ENCODE measurements at regions not wholly inside any gene's neighbourhood (a gene's known extent, or its start where the extent isn't known, plus 50 kb on each side); places are given as distances from the start of the nearest gene placed in this dataset.
A peak's percentile ranks its signal among the peaks of the same experiment; 100 is the strongest.

DNA sequence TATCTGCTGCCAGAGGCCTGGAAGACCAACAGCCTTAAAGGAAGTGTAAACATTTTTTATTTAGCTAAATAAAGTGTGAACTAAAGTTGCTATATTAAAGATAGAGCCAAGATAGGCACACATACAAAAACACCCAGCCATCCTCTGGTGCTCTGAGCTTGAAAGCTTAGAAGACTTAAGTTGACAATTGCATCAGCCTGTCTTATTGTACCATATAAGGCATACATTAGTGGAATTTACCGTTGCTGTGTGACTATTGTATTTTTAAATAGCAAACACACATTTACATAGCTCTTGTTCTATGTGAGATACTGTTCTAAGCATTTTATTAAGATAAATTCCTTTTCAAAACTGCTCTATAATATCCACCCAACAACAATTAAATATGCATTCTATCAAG is 736.6 kb upstream of the ZEB2 start:
- no peak for DNase-seq

- no peak for DNase-seq
Measured at GRCh38 chr2:145254291-145254690, 734.4 kb upstream of the ZEB2 start.

DNA sequence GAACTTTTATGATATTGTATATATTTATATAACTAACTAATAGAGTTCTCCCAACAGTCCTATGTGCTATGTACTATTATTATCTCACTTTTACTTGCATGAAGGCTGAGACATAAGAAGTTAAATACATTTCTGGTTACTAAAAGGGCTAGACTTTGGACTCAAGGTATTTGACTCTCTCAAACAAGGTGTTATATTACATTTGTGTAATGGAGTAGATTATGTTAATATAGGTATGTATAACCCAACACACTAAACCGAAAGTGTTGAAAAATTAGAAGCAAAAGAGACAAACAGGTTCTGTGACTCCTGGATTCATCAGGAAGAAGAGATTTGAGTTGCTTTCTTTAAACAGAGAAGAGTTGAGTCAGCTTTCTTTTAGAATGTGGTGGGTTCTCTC is 733.6 kb upstream of the ZEB2 start:
- DNase-seq, result no peak

GRCh38 chr2:145245268-145245870 is 725.5 kb upstream of the ZEB2 start:
- no peak for DNase-seq

- no peak for DNase-seq
Measured at GRCh38 chr2:145235312-145235711, 715.4 kb upstream of the ZEB2 start.

GRCh38 chr2:145230546-145230945 is 710.6 kb upstream of the ZEB2 start:
- no peak for DNase-seq

DNA sequence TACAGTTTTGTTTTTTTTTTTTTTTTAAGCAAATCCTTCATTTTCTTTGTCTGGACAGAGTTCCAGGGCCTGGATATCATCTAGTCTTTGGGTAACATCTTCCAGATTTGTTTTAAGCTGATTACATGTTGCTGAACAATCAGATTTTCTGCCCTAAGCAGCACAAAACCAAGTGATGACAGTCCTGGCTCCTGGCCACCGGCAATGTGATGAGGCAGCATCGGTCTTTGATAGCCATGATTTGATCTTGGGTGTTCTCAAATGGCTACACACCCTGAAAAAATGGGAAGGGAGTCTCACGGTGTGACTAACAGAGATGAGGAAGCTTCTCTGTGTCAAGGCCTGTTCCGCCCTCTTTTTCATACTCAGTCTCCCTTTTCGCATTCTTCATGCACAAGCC is 708.6 kb upstream of the ZEB2 start:
- DNase-seq, result no peak

DNA sequence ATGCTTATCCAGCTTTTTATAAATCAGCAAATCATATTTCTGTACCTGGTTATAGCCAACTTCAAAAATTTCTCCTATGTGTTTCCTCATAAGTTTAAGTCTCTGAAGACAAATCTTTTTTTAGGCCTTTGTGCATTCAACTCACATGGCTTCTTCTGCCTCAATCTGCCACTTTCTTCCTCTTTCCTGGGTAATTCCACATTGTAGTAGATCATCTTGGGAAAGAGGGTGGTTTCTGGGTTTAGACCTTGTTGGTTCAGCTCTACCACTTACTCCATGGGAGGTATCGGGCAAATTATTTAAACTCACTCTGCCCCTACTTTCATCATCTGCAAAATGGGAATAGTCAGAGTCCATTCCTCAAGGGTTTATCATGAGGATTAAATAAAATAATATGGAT is 707.0 kb upstream of the ZEB2 start:
- DNase-seq, result no peak

DNA sequence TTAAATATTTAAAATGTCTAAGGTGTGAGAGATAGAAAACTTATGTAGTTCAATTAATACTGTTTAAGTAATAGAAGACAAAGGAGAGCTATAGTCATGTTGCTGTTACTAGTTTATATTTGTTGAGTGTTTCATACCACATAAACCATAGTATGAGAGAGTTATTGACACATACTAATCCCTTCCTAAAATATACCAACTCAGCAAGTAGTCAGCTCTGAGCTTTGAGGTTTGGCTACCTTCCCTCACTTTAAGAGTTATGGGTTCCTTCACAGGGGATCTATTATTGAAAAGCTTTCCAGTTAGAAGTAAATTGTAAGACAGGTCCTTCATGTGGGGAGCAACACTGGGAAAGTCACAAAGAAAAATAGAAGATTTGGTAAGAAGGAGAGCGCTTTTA is 701.6 kb upstream of the ZEB2 start:
- DNase-seq, result no peak

DNA sequence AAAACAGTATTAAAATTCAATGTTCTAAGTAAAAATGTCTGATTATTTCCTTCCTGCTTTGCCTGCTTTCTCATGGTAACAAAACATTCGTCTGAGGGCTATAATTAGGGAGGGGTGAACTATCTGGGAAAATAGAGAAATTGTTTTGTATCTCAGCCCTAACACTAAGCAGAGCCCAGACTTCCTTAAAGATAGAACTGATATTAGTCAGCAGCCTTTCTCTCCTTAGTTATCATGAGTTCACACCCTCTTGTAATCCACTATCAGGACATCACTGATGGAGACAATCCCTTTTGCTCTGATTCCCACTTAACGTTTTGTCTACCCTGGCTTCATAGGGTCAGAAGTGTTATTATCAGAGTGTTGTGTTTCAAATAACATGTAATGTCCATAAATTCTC is 701.1 kb upstream of the ZEB2 start:
- DNase-seq, result no peak

- peak; percentile 77 for DNase-seq
Measured at GRCh38 chr2:145220496-145220895, 700.6 kb upstream of the ZEB2 start.

- DNase-seq, result no peak
Measured at GRCh38 chr2:145207884-145208283, 688.0 kb upstream of the ZEB2 start.

DNA sequence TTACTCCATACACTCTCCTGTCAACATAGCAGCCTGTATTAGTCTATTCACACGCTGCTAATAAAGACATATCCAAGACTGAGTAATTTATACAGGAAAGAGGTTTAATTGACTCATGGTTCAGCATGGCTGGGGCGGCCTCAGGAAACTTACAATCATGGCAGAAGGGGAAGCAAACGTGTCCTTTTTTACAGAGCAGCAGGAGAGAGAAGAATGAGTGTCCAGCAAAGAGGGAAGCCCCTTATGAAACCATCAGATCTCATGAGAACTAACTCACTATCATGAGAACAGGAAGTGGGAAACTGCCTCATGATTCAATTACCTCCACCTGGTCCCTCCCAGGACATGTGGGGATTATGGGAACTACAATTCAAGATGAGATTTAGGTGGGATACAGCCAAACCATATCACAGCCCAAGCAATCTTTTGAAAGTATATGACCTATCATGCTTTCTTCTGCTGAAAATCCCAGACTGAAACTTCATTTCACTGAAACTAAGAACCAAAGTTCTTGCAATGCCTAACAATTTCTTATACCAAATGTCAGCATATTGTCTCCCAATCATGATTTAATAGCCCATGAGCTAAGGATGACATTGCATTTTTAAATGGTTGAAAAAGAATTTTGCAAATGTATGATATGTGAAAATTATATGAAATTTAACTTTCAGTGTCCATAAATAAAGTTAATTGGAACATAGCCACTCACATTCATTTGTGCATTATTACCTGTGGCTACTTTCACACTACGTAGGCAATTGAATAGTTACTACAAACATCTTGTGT is 686.8 kb upstream of the ZEB2 start:
- DNase-seq, result no peak

DNA sequence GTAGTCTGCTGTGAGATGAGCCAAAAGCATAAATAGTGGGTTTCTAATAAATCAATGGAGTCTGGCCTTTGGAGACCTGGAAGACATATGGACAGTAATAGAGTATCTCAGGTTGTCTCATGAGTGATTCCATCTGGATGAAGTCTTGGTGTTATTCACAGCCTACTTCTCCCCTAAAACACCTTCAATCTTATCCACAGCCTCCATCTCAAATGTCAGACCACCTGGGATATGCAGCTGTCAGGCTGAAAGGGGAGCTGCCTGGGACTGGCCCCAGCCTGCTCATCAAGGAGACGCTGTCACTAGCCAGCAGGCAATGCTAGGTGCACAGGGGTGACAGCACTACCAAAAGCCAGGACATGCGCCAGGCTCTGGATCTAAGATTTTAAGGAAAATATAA is 684.0 kb upstream of the ZEB2 start:
- DNase-seq, result peak; percentile 95

DNA sequence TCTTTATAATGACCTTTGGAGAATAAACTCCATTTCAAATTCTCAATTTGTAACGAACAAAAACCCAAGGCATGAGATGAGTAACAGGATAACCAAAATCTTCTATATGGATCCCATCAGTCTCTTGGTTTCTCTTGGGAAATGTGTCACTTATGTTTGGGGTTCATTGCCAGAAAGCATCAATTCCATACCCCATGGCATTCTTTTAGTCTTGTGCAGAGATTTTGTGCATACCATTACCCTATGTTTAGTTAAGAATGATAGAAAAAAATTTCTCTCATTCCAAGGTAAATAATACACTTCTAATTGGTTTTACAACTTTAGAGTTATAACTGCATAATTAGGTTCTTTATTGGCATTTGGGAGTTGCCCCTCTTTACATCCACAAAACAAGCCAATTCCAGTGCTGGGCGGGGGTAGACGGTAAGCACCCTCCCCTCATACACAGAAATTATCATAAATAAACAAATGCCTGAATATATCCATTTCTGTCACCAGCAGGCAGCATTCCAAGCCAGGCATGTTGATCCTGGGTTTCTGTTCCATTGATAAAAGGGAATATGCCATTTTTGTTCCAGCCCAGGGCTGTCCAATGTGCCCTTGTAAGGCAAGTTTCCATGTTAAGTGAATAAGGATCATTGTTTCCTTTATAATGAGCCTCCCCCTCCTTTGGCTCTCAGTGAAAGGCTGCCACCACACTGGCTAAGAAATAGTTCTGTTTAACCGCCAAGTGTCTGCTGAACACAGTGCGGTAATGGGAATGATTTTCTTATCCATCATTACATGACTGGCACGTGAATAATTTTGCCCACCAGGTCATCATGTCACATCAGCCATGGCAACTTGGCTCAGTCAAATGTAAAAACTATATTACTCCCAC is 680.1 kb upstream of the ZEB2 start:
- no peak for DNase-seq

- peak; percentile 71 for DNase-seq
Measured at GRCh38 chr2:145199042-145199441, 679.1 kb upstream of the ZEB2 start.

DNA sequence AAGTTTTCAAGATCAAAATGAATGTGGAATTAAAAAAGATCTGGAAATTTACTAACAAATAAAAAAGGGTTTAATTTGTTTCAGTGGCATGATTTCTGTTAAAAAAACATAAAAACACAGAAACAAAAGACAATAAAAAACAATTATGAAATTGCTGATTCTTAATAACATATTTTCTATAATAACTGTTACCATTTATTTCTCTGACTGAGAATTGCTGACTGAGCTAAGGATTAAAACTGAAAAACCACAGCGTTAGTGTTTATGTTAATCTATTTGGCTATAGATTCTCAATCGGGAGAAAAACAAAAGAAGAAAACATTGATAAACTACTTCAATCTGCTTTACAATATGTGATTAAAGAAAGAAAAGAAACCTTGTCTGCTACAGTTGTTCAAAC is 678.6 kb upstream of the ZEB2 start:
- DNase-seq, result no peak

DNA sequence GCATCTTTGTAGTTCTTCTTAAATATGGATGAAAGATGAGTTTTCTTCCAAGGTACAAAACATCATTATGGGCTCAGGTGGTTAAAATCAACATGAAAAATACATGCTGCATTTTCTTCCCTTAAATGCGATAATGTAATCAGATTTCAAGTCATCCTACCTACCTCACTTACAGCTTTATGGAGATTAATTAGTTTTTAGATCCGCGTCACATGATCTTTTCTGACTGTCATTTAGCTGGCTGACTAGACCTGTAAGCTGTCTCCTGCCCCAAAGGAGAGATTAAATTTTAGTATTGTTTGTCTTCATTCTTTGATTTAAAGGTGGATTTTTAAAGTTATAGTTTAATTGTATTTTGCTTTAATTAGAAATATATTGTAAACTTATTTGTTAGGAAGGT is 678.0 kb upstream of the ZEB2 start:
- DNase-seq, result peak; percentile 40

DNA sequence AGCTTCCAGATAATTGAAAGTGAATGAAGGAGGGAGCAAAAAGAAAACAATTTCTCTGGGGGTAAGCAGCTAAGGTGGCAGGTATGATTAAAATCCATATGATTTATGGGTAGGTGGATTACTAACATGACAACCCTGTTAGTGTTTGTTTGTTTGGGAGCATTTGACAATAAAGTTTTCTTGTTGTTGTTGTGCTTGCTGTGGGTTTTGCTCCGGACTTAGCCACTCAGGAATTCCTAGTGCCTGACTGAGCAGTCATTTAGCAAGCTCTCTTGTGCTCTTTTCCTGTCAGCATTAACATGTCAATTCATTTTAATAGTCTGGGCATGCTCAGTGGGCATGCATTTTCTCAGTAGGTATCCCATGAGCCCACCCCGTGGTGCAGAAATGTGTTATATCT is 674.8 kb upstream of the ZEB2 start:
- DNase-seq, result peak; percentile 17

- DNase-seq, result no peak
Measured at GRCh38 chr2:145190031-145190703, 670.2 kb upstream of the ZEB2 start.

- no peak for DNase-seq
Measured at GRCh38 chr2:145186303-145186702, 666.4 kb upstream of the ZEB2 start.

- DNase-seq, result no peak
Measured at GRCh38 chr2:145185696-145186095, 665.8 kb upstream of the ZEB2 start.
